GM23248 (cell line): ENCODE measurements at regions not wholly inside any gene's neighbourhood (a gene's known extent, or its start where the extent isn't known, plus 50 kb on each side); places are given as distances from the start of the nearest gene placed in this dataset.

ENCODE experiments used
- EZH2 ChIP-seq: fragments of 200-600 bp; sonication (generic); IDR thresholded peaks from 2 replicates; pipeline ENCODE4 v1.6.1; 2018; ENCODE audit warnings: antibody characterized with exemption, mild to moderate bottlenecking; ENCODE audit not compliant: insufficient read depth, poor library complexity, severe bottlenecking
- EZH2phosphoT487 ChIP-seq: fragments of 200-600 bp; sonication (generic); IDR thresholded peaks from 2 replicates; pipeline ENCODE4 v1.6.1; 2018; ENCODE audit warnings: antibody characterized with exemption, moderate library complexity, mild to moderate bottlenecking, low read depth; ENCODE audit not compliant: insufficient read depth

DNA sequence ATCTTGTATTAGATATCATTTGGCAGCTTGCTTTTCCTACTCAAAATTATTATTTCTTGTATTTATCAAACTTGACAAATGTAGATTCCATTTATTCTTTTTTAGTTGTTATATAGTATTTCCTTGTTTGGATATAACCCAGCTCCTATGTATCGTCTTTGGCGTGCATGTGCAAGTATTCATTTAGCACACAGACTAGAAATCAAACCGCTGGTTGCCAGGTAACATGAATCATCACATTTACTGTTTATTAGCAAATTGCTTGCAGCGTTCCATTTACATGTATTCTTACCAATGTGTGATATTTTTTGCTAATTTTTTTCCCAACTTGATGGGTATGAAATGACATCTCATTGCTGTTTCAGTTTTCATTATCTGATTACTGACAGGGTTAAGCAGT lies 2089.7 kb upstream of the CELF4 start:
- TF ChIP-seq EZH2 (no peak), EZH2phosphoT487 (no peak)
